OCI-LY7 (cell line): ENCODE measurements at regions not wholly inside any gene's neighbourhood (a gene's known extent, or its start where the extent isn't known, plus 50 kb on each side); places are given as distances from the start of the nearest gene placed in this dataset.

Experiments
- BruUV-seq: library from RNA; stranded (reverse); fragments of 400-500 nt; replicated peaks from 2 replicates; lab custom pipeline; 2021; lab: Mats Ljungman, UMichigan
- CTCF ChIA-PET: fragments of 300-600 bp; sonication (Branson Sonifier 250); formaldehyde crosslinking; loops from one replicate; lab custom pipeline; 2022; ENCODE audit warnings: antibody characterized with exemption; ENCODE audit not compliant: unreplicated experiment; lab: Charles Lee
- POLR2A ChIA-PET: fragments of 300-600 bp; sonication (Branson Sonifier 250); formaldehyde crosslinking; loops from one replicate; lab custom pipeline; 2022; ENCODE audit warnings: antibody characterized with exemption; lab: Charles Lee
- DNase-seq: peaks from one replicate; pipeline ENCODE4 v3.0.0-alpha.2; 2015; ENCODE audit warnings: low spot score
- H2AFZ ChIP-seq: fragments of 200-600 bp; sonication (generic), shearing (Covaris generic); 2 replicates; pipeline ENCODE4 v1.6.1; 2014; ENCODE audit warnings: mild to moderate bottlenecking, antibody characterized with exemption, low read length, moderate library complexity
- H3K27ac ChIP-seq: fragments of 200-600 bp; sonication (generic); 2 replicates; pipeline ENCODE4 v1.5.1; 2014; ENCODE audit warnings: mixed run types, low read depth, mild to moderate bottlenecking, moderate library complexity, low read length, inconsistent platforms; ENCODE audit not compliant: poor library complexity, severe bottlenecking
- H3K36me3 ChIP-seq: fragments of 200-600 bp; sonication (generic); 2 replicates; pipeline ENCODE4 v1.6.1; 2014; ENCODE audit warnings: mild to moderate bottlenecking, antibody characterized with exemption, low read length, moderate library complexity, mixed read lengths; ENCODE audit not compliant: insufficient read depth
- H3K4me1 ChIP-seq: fragments of 200-600 bp; sonication (generic); 2 replicates; pipeline ENCODE4 v1.5.1; 2014; ENCODE audit warnings: mild to moderate bottlenecking, low read length; ENCODE audit not compliant: insufficient read depth, poor library complexity, severe bottlenecking
- H3K4me2 ChIP-seq: fragments of 200-600 bp; sonication (generic); 2 replicates; pipeline ENCODE4 v1.6.1; 2014; ENCODE audit warnings: mild to moderate bottlenecking, low read length
- H3K4me3 ChIP-seq: fragments of 200-600 bp; sonication (generic); 2 replicates; pipeline ENCODE4 v1.5.1; 2014; ENCODE audit warnings: mild to moderate bottlenecking, low read depth, low read length; ENCODE audit not compliant: poor library complexity, severe bottlenecking
- H3K79me2 ChIP-seq: fragments of 200-600 bp; sonication (generic); 2 replicates; pipeline ENCODE4 v1.6.1; 2016; ENCODE audit warnings: low read depth, mild to moderate bottlenecking, low read length, moderate library complexity, mixed read lengths; ENCODE audit not compliant: insufficient read depth
- H3K9me2 ChIP-seq: fragments of 200-600 bp; sonication (generic); 2 replicates; pipeline ENCODE4 v1.6.1; 2016; ENCODE audit warnings: mild to moderate bottlenecking, low read length, mixed read lengths; ENCODE audit not compliant: insufficient read depth
- H3K9me3 ChIP-seq: fragments of 200-600 bp; sonication (generic); 2 replicates; pipeline ENCODE4 v1.6.1; 2014; ENCODE audit warnings: mild to moderate bottlenecking, mixed run types, low read length, mixed read lengths
- H4K20me1 ChIP-seq: fragments of 200-600 bp; sonication (generic); 2 replicates; pipeline ENCODE4 v1.6.1; 2014; ENCODE audit warnings: mild to moderate bottlenecking, antibody characterized with exemption, low read length, moderate library complexity, mixed read lengths; ENCODE audit not compliant: insufficient read depth
- EZH2phosphoT487 ChIP-seq: fragments of 200-600 bp; sonication (generic); IDR thresholded peaks from 2 replicates; pipeline ENCODE4 v1.6.1; 2018; ENCODE audit warnings: low read depth, borderline replicate concordance, mild to moderate bottlenecking, mixed run types, antibody characterized with exemption, low read length, moderate library complexity, mixed read lengths
- intact Hi-C: fragments of 100-400 bp; cut with micrococcal nuclease; formaldehyde crosslinking; loops from one replicate; pipeline ENCODE4 v1.10.0; 2022; ENCODE audit not compliant: unreplicated experiment
- TF ChIP-seq, protein P1 (sequence below): fragments of 200-600 bp; sonication (generic); conservative IDR thresholded peaks from 2 replicates; pipeline ENCODE4 v1.5.1; 2014; ENCODE audit warnings: mild to moderate bottlenecking, antibody characterized with exemption, low read length, moderate library complexity, mixed read lengths

DNA sequence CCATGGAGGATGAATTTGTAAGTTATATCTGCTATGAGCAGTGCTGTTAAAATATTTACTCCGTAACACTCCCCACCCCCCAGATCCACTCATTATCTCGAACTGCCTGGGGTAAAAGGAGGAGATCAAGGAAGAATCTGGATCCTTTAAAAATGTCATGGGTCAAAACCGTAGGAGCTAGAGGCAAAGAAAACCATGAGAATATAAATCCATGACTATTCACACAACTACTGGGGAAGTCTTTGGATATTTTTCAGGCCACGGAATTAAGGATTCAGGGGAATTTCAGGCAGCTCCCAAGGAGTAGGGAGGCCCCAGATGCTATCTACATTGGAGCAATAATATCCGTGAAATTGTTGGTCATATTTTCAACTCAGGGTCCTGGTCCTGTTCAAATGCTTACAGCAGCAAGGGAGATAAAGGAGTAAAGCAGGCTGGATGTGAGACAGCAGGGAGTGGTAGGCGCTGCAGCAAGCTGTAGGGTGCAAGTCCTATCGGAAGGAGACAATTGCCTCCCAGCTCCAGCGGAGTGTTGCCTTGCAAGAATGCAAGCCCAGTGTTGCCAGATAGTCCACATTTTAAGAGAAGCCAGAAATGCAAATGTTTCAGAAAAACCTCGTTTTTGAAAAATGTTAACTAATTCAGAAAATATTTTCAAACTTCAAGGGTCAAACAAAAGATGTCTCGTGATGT is 116.2 kb upstream of the KIT start:
- TF ChIP-seq, protein P1, sequence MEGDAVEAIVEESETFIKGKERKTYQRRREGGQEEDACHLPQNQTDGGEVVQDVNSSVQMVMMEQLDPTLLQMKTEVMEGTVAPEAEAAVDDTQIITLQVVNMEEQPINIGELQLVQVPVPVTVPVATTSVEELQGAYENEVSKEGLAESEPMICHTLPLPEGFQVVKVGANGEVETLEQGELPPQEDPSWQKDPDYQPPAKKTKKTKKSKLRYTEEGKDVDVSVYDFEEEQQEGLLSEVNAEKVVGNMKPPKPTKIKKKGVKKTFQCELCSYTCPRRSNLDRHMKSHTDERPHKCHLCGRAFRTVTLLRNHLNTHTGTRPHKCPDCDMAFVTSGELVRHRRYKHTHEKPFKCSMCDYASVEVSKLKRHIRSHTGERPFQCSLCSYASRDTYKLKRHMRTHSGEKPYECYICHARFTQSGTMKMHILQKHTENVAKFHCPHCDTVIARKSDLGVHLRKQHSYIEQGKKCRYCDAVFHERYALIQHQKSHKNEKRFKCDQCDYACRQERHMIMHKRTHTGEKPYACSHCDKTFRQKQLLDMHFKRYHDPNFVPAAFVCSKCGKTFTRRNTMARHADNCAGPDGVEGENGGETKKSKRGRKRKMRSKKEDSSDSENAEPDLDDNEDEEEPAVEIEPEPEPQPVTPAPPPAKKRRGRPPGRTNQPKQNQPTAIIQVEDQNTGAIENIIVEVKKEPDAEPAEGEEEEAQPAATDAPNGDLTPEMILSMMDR: no peak
- no peak for TF ChIP-seq EZH2phosphoT487

DNA sequence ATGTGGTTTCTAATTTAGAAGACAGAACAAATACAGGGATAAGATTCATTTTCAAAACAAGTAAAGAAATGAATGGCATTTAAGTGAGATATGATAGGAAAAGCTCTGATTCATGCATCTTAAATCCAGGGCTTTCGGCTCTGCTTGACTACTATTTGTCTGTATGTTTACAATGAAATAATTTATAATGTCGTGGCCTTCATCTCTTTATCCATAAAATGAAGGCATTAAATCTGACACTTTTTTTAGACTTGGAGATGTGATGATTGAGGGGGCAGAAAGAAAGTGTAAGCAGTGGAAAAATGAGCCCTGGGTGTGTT is 115.7 kb upstream of the KIT start:
- TF ChIP-seq EZH2phosphoT487: no peak
- TF ChIP-seq, protein P1: no peak
- Histone ChIP-seq H3K4me1 (no peaks in the 10 kb centered on the region), H3K4me3 (no peak overlapping the region), H3K27ac (no peak overlapping the region), H3K9me3 (no peaks in the 10 kb centered on the region), H4K20me1 (no peaks in the 10 kb centered on the region), H2AFZ (no peak overlapping the region), H3K79me2 (no peaks in the 10 kb centered on the region), H3K9me2 (no peaks in the 10 kb centered on the region), H3K4me2 (no peak overlapping the region), H3K36me3 (no peaks in the 10 kb centered on the region)
- CTCF ChIA-PET: no interaction called here
- POLR2A ChIA-PET: no interaction called here
- intact Hi-C loops: no loop called here
- no peak for DNase-seq
- BruUV-seq: no TSS peak

More for the DNA sequence above, 116.2 kb upstream of the KIT start:
- POLR2A ChIA-PET: no interaction called here
- Histone ChIP-seq H3K9me3 (no peaks in the 10 kb centered on the region), H2AFZ (no peak overlapping the region), H3K4me1 (no peaks in the 10 kb centered on the region), H4K20me1 (no peaks in the 10 kb centered on the region), H3K4me2 (no peak overlapping the region), H3K4me3 (no peak overlapping the region), H3K9me2 (no peaks in the 10 kb centered on the region), H3K36me3 (no peaks in the 10 kb centered on the region), H3K27ac (no peak overlapping the region), H3K79me2 (no peaks in the 10 kb centered on the region)
- intact Hi-C loops: no loop called here
- BruUV-seq: no TSS peak
- DNase-seq: no peak
- CTCF ChIA-PET: no interaction called here

DNA sequence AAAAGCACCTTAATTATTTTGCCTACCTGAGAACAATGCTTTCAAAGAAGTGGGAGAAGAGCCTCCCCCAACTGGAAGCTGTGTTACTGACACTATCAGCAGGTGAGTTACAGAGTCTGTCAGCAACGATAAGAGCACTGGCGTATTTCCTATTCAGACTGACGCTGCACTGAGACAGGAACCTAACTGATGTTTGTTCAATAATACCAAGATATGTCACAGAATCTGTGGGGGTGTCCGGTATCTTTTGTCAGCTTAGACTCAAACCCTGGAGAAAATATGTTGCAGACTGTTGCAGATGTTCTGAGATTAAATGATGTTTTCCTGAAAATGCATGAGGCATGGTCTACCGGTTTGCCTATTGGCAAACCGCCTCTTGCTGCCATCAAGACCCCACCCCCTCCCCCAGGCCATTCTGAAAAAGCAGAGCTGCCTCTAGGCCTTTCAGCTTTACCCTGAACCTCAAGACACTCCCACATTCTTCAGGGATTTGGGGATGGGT is 115.2 kb upstream of the KIT start:
- no peaks in the 10 kb centered on the region for H3K9me3 ChIP-seq
- DNase-seq: no peak
- no peak overlapping the region for H2AFZ ChIP-seq
- peaks cover under 1% of the 10 kb centered on the region for H3K4me1 ChIP-seq
- CTCF ChIA-PET: no interaction called here
- H3K79me2 ChIP-seq: no peaks in the 10 kb centered on the region
- BruUV-seq: no TSS peak
- TF ChIP-seq, protein P1: no peak
- H3K36me3 ChIP-seq: no peaks in the 10 kb centered on the region
- H4K20me1 ChIP-seq: no peaks in the 10 kb centered on the region
- no peak overlapping the region for H3K27ac ChIP-seq
- POLR2A ChIA-PET: interaction anchor here (0.5 to 0.6 kb wide), 2 partner anchors 25 to 318 kb away, joined by 3 read pairs; no protein-coding TSS in a partner anchor
- H3K4me2 ChIP-seq: no peak overlapping the region
- H3K9me2 ChIP-seq: no peaks in the 10 kb centered on the region
- intact Hi-C loops: no loop called here
- H3K4me3 ChIP-seq: no peak overlapping the region
